ENCODE measurements at regions not wholly inside any gene's neighbourhood (a gene's known extent, or its start where the extent isn't known, plus 50 kb on each side); places are given as distances from the start of the nearest gene placed in this dataset.

- TF ChIP-seq POLR2A (IDR thresholded peaks at IDR 0.05) (no peak), CTCF (IDR thresholded peaks at IDR 0.05) (no peak)
These were observed 1209.7 kb upstream of the MAP3K7 start for GRCh38 chr6:91796603-91797002.
